ENCODE measurements at regions not wholly inside any gene's neighbourhood (a gene's known extent, or its start where the extent isn't known, plus 50 kb on each side); places are given as distances from the start of the nearest gene placed in this dataset.

GRCh38 chr11:80819271-80819670 lies 1378.4 kb upstream of the TENM4 start:
- DNase-seq = no peak

DNA sequence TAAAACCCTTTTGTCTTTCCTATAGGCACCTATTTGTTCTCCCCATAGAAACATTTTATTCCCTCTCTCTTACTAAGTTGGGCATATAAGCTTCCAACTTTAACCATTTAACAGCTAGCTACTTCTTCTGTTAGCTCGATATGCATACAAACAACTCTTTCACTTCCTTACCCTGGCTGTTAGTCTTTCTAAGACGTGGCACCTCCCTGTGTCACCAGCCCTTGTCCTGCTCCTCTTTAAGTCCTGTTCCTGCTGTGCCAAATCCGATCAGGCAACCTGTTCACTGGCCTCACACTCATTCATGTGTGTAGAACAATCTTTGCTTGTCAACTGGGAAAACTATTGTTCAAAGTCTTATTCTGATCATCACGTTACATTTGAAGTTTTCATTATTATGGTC lies 1376.1 kb upstream of the TENM4 start:
- no peak for DNase-seq

DNA sequence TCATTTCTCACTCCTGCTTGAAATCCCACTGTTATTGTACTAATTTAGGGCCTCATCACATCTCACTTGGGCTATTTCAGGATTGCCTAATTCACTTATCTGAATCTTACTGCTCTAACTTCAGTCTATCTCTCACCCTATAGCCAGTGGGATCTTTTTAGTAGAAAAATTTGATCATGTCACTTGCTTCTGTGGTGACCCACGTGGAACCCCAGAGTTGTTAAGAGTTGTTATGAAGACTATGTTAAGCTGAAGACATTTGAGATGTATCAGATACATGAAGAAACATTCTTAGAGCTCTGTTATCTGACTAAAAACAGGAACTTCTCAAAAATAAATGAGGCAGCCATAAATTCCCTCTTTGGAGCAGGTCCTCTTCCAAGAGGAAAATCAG lies 1375.6 kb upstream of the TENM4 start:
- DNase-seq = no peak

GRCh38 chr11:80815752-80816453 lies 1375.1 kb upstream of the TENM4 start:
- no peak for DNase-seq

- DNase-seq = no peak
These were observed 1374.0 kb upstream of the TENM4 start for GRCh38 chr11:80814813-80815212.

GRCh38 chr11:80810695-80811094 lies 1369.9 kb upstream of the TENM4 start:
- no peak for DNase-seq

DNA sequence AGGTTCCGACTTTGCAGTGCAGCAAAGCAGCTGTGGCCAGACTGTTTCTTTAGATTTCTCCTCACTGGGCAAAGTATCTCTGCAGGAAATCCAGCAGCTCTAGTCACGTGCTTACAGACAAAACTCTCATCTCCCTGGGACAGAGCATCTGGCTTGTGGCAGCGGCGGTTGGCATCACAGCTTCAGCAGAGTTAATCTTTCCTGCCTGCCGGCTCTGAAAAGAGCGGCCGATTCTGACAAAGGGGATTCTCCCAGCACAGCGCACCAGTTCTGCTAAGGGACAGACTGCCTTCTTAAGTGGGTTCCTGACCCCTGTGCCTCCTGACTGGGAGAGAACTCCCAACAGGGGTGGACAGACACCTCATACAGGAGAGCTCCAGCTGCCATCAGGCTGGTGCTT lies 1357.3 kb upstream of the TENM4 start:
- no peak for DNase-seq

- DNase-seq = no peak
These were observed 1342.7 kb upstream of the TENM4 start for GRCh38 chr11:80783561-80783960.

- DNase-seq = no peak
These were observed 1341.5 kb upstream of the TENM4 start for GRCh38 chr11:80782135-80782885.

DNA sequence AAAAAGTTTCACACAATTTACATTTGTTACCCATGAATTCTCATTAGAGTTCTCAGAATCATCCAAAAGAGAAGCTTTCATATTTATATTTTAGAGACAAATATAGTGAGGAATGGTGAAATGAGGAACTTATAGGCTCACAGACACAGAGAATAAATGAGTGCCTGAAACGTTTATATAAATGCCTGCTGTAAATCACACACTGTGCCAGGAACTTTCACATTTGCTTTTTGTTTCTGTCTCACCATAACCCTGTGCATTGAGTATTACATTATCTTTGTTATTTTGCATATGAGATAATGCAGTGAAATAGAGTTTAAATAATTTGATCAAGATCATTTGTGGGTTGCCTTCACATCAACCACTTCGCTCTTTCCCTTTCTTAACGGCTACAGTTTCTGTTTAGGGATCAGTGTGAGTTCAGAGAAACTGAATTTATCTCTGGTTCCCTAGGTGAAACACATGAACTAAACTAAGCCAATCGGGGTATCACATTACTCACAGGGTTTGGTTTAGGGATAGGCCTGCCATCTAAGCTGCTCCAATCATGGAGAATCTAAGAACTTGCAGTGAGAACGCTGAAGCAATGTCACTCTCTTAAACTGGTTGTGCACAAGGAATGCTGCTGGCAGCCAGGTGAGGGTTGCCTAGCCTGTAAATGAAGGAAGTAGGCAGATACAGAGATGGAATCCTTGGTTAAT lies 1339.2 kb upstream of the TENM4 start:
- no peak for DNase-seq

DNA sequence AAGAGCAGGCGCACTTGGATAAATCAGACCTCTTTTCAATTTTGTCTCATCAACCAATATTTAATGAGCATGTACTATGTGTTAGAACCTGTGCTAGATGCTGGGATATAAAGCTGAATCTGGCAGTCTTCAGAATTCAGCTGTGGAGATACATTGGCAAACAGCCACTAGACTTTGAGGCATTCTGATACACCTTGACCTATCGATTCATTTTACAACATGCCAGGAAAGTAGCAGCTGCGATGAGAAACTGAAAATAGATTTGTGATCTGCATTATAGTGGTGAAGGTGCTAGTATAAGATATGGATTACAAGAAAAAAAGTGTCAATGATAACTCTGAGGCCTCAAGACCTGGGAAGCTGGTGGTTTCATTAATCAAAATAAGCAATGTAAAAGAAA lies 1338.1 kb upstream of the TENM4 start:
- DNase-seq = no peak

DNA sequence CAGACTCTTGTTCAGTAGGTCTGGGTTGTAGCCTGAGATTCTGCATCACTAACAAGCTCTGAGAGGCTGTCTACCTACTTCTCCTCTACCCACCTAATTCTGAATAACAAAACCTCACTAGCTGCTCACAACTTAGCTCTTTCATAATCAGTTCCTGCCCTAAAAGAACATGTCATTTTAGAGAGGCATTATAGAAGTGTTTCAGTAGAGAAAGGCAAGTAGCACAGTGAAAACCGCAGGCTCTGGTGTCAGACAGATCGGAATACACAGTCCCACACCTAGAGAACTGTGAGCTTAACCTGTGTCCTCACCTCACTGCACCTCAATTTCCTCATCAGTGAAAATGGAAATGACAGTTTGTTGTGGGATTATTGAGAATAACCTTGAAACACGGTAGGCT lies 1337.6 kb upstream of the TENM4 start:
- no peak for DNase-seq

- no peak for DNase-seq
These were observed 1333.1 kb upstream of the TENM4 start for GRCh38 chr11:80773919-80774318.

DNA sequence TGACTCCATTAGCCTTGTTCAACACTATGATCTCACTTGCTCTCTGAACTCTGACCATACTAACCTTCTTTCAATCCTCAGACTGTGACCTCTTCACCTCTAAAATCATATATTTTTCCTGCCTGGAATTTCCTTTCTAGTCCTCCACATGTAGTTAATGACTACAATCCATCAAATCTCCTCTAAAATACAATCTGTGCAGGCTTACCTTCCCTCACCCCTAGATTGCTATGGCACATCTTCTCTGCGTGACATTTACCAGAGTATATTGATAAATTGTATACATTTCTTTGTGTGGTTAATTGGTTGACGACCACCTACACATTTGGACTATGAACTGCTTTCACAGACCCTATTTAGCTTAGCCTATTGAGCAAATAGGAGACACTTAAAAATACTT lies 1330.2 kb upstream of the TENM4 start:
- DNase-seq = no peak

GRCh38 chr11:80758787-80759186 lies 1318.0 kb upstream of the TENM4 start:
- DNase-seq = no peak

DNA sequence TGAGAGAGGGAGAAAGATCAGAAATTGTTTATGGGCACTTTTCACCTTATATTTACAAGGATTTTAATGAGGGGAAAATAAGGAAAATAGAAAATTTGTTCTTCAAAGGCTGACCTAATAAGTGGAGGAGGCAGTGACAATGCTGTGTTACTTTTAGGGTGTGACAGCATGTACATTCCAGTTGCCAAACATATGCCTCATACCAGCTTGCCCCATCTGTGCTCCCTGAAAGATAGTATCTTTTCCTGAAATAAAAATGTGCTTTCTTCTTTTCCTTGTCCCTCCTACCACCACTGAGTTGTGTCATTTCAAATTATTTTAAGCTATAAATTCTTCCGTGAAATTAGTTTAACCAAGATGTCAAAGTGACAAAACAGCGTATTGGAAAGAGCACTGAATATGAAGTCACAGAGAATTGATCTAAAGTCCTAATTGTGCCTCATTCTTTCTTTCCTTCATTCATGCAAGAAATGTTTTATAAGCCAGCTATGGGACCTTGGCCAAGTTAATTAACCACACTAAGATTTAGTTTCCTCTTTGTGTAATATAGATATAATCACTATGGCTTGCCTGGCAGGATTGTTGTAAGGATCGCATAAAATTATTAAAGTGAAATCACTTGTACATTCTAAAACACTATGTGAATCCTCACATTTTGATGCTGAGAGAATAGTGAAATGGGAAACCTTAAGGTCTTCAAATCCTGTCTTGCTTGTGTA lies 1307.5 kb upstream of the TENM4 start:
- no peak for DNase-seq

DNA sequence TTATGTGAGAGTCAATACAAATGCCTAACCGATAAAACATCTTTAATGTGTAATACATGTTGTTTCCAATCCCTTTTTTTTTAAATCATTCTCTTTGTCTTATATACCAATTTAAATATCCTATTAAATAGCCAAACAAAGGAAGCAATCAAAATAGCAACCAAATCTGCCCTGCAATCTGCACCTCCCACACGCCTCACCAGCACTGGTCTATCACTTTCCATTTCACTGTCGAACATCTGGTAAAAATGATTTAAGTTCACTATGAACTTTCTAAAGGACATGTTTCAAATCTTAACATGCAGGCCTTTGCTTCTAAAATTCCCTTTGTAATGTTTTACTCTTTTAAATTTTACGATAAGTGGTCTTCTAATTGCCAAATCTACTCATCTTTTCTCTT lies 1305.5 kb upstream of the TENM4 start:
- no peak for DNase-seq

GRCh38 chr11:80745416-80745815 lies 1304.6 kb upstream of the TENM4 start:
- DNase-seq = no peak

GRCh38 chr11:80733790-80734189 lies 1293.0 kb upstream of the TENM4 start:
- no peak for DNase-seq

GRCh38 chr11:80733361-80733760 lies 1292.5 kb upstream of the TENM4 start:
- no peak for DNase-seq

- DNase-seq = no peak
These were observed 1286.5 kb upstream of the TENM4 start for GRCh38 chr11:80727315-80727714.

DNA sequence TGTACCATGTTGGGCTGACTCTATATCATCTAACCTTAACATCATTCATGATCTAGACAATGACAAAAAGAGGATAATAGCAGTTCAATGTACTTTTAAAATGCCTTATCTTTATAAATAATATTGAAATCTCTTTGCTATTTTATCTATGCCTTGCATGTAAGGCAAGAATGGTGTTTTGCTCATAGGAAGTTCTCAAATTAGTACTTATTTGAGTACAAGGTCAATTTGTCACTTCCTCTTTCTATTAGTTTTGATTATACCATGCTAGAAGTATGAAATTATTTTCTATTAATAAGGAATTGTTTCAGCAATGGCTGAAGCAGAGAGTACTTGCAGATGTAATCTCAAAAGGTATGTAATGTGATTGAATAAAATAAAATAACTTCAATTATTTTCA lies 1285.4 kb upstream of the TENM4 start:
- no peak for DNase-seq

GRCh38 chr11:80724366-80724765 lies 1283.5 kb upstream of the TENM4 start:
- no peak for DNase-seq

Measured in right hindlimb (tissue), 1 donor.